Activated CD4-positive, alpha-beta T cell treated with anti-CD3 and anti-CD28 coated beads, Interleukin-2, amount 10 ng/mL, durations not matched to agents 7 days and 5 days (primary cell): ENCODE measurements at regions not wholly inside any gene's neighbourhood (a gene's known extent, or its start where the extent isn't known, plus 50 kb on each side); places are given as distances from the start of the nearest gene placed in this dataset.
"Not testable (repeated sequence)": the region's sequence is repeated elsewhere in the genome, so short reads cannot be mapped to it uniquely, and the experiment has no call there.

ENCODE experiments used
- CTCF ChIA-PET: fragments of 350-600 bp; sonication (Branson Sonifier 250); formaldehyde crosslinking; loops from one replicate; lab custom pipeline; 2021; ENCODE audit warnings: antibody characterized with exemption; lab: Charles Lee
- POLR2A ChIA-PET: fragments of 350-600 bp; sonication (Branson Sonifier 250); formaldehyde crosslinking; loops from one replicate; lab custom pipeline; 2021; ENCODE audit warnings: antibody characterized with exemption; lab: Charles Lee
- DNase-seq: peaks from one replicate; pipeline ENCODE4 v3.0.0-alpha.2; 2020
- H3K27ac Mint-ChIP-seq: one replicate; pipeline ENCODE4 v1.8.0; 2021; ENCODE audit warnings: mild to moderate bottlenecking, moderate library complexity, mixed read lengths
- H3K27me3 Mint-ChIP-seq: one replicate; pipeline ENCODE4 v1.8.0; 2021; ENCODE audit warnings: mixed read lengths
- H3K36me3 Mint-ChIP-seq: one replicate; pipeline ENCODE4 v1.8.0; 2021; ENCODE audit warnings: low read depth, mixed read lengths
- H3K4me1 Mint-ChIP-seq: one replicate; pipeline ENCODE4 v1.8.0; 2021; ENCODE audit warnings: mixed read lengths
- H3K4me3 Mint-ChIP-seq: one replicate; pipeline ENCODE4 v1.8.0; 2021; ENCODE audit warnings: mild to moderate bottlenecking, moderate library complexity, mixed read lengths
- H3K9me3 Mint-ChIP-seq: one replicate; pipeline ENCODE4 v1.8.0; 2021; ENCODE audit warnings: mixed read lengths

DNA sequence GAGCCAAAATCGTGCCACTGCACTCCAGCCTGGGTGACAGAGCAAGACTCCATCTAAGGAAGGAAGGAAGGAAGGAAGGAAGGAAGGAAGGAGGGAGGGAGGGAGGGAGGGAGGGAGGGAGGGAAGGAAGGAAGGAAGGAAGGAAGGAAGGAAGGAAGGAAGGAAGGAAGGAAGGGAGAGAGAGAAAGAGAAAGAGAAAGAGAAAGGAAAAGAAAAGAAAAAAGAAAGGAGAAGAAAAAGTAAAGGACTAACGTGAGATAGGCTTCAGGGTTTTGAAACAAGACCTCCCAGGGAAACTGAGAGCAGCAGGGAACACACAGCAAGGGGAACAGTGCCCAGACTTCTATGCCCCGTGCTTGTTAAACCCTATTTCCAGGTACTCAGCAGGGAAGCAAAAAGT is 278.7 kb downstream of the C16orf95 start:
- H3K4me1 Mint-ChIP-seq, DNase-seq, H3K4me3 Mint-ChIP-seq, H3K27me3 Mint-ChIP-seq, H3K27ac Mint-ChIP-seq, H3K9me3 Mint-ChIP-seq, POLR2A ChIA-PET, H3K36me3 Mint-ChIP-seq: not testable (repeated sequence)
- CTCF ChIA-PET: interaction anchor here (0.6 to 0.7 kb wide), 3 partner anchors 63 to 383 kb away, joined by 3 read pairs; no protein-coding TSS in a partner anchor

DNA sequence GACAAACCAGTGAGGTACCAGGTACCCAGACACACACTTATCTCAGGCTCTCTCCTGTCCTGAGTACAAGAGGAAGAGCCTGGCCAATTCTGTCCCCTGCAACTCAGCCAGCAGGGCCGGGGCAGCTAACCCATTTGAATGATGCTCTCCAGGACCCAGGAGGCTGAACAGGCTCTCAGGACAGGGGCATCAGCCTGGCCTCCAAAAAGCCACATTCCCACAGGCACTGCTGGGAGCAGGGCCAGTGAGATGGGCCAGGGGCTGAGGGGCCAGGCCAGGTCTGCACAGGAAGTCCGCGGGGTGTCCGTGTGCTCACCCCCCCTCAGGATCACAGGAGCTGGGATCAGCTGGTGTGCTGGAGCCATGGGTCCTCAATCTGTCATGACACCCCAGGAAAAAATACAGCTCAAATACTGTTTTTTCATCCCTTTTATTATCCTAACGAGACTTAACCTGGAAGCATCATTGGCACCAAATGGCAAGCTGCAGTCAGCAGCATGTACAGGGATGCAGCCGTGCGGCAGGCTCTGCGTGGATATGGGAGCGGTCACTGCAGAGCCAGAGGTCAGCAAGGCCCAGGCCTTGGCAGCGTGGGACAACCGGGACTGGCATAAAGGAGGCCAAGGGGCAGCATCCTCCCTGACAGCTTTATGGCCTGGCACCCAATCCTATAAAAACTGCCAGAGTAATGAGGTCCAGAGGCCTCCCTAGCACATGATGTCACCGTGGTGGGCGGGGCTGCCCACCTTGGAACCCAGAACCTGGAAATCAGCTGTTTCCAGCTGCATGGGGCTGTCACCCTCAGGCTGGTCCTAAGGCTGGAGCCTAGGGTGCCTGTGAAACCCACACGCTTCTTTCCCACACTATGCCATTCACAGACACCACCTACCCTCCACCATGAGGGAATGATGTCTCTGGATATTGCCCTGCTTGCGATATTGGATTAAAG is 276.7 kb downstream of the C16orf95 start:
- POLR2A ChIA-PET: no interaction called here
- Mint-ChIP-seq H3K4me3 (no peak overlapping the region), H3K4me1 (no peaks in the 10 kb centered on the region), H3K36me3 (no peaks in the 10 kb centered on the region), H3K9me3 (no peaks in the 10 kb centered on the region), H3K27me3 (peaks cover 2% of the 10 kb centered on the region), H3K27ac (no peak overlapping the region)
- CTCF ChIA-PET: no interaction called here
- DNase-seq: no peak

DNA sequence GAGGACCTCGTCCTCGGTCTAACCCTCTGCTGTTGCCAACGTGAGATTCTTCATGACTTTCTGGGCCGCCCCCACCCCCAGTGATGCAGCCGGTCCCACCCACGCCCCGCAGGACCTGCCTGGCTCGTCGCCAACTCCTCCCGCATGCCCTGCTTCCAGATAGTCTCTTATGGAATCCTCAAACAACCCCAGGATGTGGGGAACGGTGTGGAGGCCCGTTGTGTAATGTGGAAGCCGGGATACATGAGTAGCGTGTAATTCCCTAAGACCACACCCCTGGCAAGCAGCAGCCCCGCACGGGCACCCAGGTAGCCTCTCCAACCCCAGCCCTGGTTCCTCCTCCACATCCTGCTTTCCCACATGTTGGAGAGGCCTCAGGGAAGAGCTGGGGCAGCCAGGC is 275.9 kb downstream of the C16orf95 start:
- peaks cover 2% of the 10 kb centered on the region for H3K27me3 Mint-ChIP-seq
- H3K4me3 Mint-ChIP-seq: no peak overlapping the region
- POLR2A ChIA-PET: no interaction called here
- CTCF ChIA-PET: no interaction called here
- DNase-seq: no peak
- H3K4me1 Mint-ChIP-seq: no peaks in the 10 kb centered on the region
- no peaks in the 10 kb centered on the region for H3K9me3 Mint-ChIP-seq
- no peak overlapping the region for H3K27ac Mint-ChIP-seq
- H3K36me3 Mint-ChIP-seq: no peaks in the 10 kb centered on the region

DNA sequence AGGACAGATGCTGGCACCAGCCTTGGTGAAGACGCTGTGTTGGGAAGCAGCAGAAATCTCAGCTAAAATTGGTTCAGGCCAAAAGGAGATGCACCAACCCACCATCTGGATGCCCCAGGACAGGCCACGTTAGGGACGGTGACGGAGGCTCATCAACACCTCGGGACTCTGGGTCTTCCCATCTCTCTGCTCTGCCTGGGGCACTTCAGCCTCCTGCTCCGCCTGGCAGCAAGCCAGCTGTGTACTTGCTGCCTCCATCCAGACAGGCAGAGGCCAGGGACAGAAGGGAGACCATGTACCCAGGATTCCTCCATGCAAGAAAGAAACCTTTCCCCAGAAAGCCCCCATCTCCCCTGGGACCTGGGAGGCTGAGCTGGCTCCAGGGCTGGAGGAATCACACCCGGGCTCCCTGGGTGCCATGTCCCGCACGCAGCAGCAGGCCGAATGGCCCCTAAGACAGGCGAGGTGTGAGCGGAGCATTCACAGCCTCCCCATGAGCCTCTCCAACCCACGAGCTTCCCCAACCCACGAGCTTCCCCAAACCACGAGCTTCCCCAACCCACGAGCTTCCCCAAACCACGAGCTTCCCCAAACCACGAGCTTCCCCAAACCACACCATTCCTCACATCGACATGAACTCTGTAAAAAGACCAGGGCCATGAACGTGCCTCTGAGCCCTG is 274.5 kb downstream of the C16orf95 start:
- H3K4me3 Mint-ChIP-seq: no peak overlapping the region
- H3K36me3 Mint-ChIP-seq: no peaks in the 10 kb centered on the region
- no peaks in the 10 kb centered on the region for H3K9me3 Mint-ChIP-seq
- CTCF ChIA-PET: interaction anchor here (1.1 kb wide), 1 partner anchor 34 kb away, joined by 4 read pairs; no protein-coding TSS in a partner anchor
- H3K4me1 Mint-ChIP-seq: no peaks in the 10 kb centered on the region
- H3K27me3 Mint-ChIP-seq: peaks cover 2% of the 10 kb centered on the region
- POLR2A ChIA-PET: no interaction called here
- no peak overlapping the region for H3K27ac Mint-ChIP-seq
- no peak for DNase-seq

DNA sequence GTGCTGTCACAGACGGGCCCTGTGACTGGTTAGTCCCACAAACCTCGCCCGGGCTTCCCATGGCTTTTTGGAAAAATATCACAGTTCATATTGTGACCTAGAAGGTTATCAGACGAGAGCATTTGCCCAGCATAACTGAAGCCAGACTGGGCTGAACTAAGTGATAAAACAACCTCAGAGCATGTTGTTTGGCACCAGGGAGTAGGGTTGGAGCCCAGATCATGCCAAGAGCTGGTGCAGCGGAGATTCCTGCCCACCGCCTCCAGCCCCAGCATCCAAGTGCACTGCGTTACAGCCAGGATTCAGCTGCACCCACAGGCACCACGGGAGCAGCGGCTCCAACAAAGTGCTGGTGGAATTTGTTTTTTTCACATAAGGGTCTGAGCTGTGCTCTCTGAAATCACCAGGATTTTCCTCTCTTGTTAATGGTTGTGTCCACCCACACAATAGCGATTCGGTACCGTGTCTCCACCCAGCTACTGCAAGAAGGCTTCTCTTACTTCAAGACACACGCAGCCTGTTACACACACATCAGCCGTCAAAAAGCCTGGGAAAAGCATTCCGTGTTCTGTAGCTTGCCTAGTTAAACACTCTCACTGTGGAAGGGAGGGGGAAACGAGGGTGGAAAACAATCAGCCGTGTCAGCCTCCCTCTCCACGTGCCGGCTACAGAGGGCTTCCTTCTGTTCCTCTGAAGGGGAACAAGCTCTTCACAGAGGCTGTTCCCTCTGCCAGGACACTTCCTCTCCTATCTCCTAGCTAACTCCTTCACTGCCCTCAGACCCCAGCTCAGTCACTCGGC is 273.8 kb downstream of the C16orf95 start:
- CTCF ChIA-PET: interaction anchor here (1.1 kb wide), 1 partner anchor 34 kb away, joined by 4 read pairs; no protein-coding TSS in a partner anchor
- Mint-ChIP-seq H3K4me3 (no peak overlapping the region), H3K27ac (no peak overlapping the region), H3K9me3 (no peaks in the 10 kb centered on the region), H3K27me3 (peaks cover 2% of the 10 kb centered on the region), H3K4me1 (no peaks in the 10 kb centered on the region), H3K36me3 (no peaks in the 10 kb centered on the region)
- POLR2A ChIA-PET: no interaction called here
- no peak for DNase-seq

DNA sequence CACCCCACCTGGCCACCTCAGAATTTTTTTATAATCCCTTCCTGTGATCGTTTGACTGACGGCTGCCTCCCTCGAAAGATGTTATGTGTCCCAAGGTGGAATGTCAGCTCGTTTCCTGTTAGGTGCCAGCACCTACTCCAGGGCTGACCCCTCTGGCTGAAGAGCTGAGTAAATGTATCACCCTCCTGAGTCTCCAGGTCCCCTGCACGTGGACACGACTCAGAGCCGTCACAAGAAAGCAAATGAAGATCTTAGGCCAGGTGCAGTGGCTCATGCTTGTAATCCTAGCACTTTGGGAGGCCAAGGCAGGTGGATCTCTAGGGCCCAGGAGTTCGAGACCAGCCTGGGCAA is 273.2 kb downstream of the C16orf95 start:
- Mint-ChIP-seq H3K27me3 (peaks cover 2% of the 10 kb centered on the region), H3K9me3 (no peaks in the 10 kb centered on the region), H3K4me3 (no peak overlapping the region), H3K27ac (no peak overlapping the region), H3K4me1 (no peaks in the 10 kb centered on the region), H3K36me3 (no peaks in the 10 kb centered on the region)
- DNase-seq: no peak
- POLR2A ChIA-PET: no interaction called here
- CTCF ChIA-PET: no interaction called here

DNA sequence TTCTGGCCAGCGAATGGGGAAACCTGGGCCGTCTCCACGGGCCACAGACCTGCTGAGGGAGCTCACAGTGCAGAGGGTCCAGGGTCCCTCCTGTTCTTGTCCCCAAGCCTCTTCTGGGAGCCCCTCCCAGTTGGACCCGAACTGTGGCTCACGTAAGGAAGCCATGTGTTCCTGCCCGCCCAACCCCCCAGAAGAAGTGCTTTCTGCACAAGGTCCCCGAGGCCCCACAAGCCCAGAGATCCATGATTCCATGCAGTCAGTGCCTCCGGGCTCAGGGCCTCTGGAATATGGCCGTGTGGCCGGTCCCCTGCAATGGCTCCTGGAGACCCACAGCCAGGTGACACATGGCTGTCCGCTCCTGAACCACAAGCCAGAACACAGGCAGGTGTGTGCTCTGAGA is 272.4 kb downstream of the C16orf95 start:
- no peaks in the 10 kb centered on the region for H3K4me1 Mint-ChIP-seq
- H3K27me3 Mint-ChIP-seq: peaks cover 2% of the 10 kb centered on the region
- no peaks in the 10 kb centered on the region for H3K36me3 Mint-ChIP-seq
- DNase-seq: no peak
- ChIA-PET CTCF (no interaction called here), POLR2A (no interaction called here)
- H3K4me3 Mint-ChIP-seq: no peak overlapping the region
- no peak overlapping the region for H3K27ac Mint-ChIP-seq
- no peaks in the 10 kb centered on the region for H3K9me3 Mint-ChIP-seq

DNA sequence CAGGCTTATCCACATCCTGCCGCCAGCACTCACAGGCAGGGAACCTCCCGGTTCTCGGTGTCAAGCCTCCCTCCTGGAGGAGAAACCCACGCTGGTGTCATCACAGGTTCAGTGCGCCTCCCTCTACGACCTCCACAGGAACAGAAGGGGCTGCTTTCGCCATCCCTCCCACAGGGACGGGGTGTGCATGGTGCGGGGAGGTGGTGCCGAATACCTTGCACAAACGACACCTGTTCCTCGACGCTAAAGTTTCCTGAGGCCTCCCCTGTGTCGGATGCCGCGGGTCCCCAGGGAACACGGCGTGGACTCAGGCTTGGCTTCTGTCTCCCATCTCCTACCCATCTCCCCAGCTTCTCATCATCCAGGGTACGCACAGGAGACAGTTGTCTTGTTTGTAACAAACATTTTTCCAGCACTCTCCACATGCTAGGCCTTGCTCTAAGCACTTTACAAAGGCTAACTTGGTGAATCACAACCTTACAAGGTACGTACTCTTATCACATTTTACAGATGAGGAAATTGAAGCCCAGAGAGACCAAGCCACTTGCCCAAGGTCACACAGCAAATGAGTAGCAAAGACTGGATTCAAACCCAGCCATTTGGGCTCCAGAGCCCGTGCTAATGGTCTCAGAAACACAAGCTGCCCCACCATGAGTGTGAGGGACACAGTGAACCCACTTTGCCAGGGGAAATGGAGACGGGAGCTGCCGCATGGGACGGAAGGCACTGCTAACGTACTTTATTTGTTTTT is 271.6 kb downstream of the C16orf95 start:
- peaks cover 2% of the 10 kb centered on the region for H3K27me3 Mint-ChIP-seq
- H3K4me1 Mint-ChIP-seq: no peaks in the 10 kb centered on the region
- ChIA-PET CTCF (no interaction called here), POLR2A (no interaction called here)
- no peak overlapping the region for H3K27ac Mint-ChIP-seq
- no peaks in the 10 kb centered on the region for H3K36me3 Mint-ChIP-seq
- DNase-seq: no peak
- H3K4me3 Mint-ChIP-seq: no peak overlapping the region
- no peaks in the 10 kb centered on the region for H3K9me3 Mint-ChIP-seq

DNA sequence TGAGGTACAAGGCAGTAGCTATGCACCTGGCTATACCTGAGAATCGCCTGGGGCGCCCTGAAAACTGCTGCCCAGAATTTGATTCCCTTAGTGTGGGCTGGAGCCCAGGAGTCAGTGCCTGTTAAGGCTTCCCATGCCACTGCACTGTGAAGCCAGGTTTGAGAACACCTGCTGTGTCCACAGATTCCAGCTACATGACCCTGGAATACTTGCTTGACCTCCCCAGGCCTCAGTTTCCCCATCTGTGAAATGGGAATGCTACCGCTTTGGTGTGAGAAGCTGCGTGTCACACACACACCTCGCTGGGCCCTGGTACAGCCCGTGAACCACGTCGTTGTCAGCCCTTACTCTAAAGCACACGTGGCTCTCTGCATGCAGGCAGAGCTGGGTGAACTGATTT is 271.0 kb downstream of the C16orf95 start:
- peaks cover 2% of the 10 kb centered on the region for H3K27me3 Mint-ChIP-seq
- H3K4me3 Mint-ChIP-seq: no peak overlapping the region
- no peaks in the 10 kb centered on the region for H3K9me3 Mint-ChIP-seq
- no peaks in the 10 kb centered on the region for H3K4me1 Mint-ChIP-seq
- H3K36me3 Mint-ChIP-seq: no peaks in the 10 kb centered on the region
- CTCF ChIA-PET: no interaction called here
- DNase-seq: no peak
- H3K27ac Mint-ChIP-seq: no peak overlapping the region
- POLR2A ChIA-PET: no interaction called here

DNA sequence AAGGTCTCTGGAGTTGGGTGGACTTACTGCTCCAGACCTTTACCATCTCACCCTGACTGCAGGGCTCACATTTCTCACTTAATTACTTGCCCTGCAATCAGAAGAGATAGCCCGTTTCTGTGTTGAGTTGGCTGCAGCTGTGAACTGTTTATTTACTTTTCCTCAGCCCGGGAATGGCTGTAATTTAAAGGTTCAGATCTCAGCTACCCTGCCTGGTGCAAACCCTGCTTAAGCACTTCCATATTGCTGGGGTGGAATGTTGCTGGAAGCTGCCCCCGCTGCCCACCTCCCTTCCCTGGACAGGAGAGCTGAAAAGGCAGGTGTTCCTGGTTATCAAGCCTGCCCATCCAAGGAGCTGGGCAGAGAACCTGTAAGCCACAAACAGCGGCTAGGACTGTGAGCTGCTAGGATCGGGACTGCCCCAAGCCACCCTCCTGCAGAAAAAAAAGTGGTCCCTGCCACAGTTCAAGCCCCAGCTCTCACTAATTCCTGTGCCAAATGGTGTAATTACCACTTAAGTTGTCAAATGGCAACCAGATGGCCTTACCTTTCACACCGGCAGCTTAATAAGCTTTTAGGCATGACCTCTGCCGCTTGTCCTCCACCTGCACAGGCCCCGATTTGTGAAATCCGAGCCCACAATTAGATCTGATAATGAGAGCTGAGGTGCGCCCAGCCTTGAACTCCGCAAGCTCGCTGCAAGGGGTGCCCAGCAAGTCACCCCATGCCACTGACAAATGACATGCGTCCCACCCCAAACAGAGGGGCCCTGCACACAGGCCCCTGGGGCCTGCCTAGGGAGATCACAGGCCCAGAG is 269.8 kb downstream of the C16orf95 start:
- CTCF ChIA-PET: no interaction called here
- no peak for DNase-seq
- no peak overlapping the region for H3K27ac Mint-ChIP-seq

DNA sequence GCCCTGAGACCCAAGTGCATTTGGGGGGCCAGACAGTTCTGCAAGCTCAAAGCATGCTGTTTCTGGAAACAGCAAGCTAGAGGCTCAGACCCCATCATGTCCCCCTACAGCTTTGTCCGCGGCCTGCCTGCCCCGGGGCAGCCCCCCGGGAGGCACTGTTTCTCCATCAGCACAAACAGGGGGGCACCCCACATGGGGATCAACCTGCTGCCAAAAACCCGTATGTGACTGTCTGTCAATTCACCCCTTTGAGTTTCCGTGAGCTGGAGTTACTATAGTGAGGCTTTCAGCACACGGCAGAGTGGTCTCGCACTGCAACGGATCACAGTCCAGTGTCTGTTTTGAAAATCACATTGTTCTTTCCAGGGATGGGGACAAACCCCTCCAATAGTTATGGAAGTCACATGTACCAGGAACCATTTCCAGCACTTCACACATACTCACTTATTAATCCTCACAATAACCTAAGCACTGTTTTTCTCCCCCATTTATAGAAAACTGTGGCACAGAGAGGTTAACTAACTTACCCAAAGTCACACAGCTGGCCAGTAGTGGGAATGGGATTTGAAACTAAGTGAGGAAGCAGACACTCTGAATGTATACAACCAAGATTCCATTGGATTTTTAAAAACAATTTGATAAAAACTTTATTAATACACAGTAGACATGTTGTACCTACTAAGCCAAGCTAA is 269.0 kb downstream of the C16orf95 start:
- ChIA-PET CTCF (no interaction called here), POLR2A (no interaction called here)
- H3K36me3 Mint-ChIP-seq: no peaks in the 10 kb centered on the region
- H3K27me3 Mint-ChIP-seq: peaks cover 2% of the 10 kb centered on the region
- no peaks in the 10 kb centered on the region for H3K4me1 Mint-ChIP-seq
- H3K9me3 Mint-ChIP-seq: no peaks in the 10 kb centered on the region
- no peak overlapping the region for H3K4me3 Mint-ChIP-seq
- H3K27ac Mint-ChIP-seq: no peak overlapping the region
- no peak for DNase-seq

More for the DNA sequence above, 269.8 kb downstream of the C16orf95 start:
- Mint-ChIP-seq H3K4me1 (no peaks in the 10 kb centered on the region), H3K36me3 (no peaks in the 10 kb centered on the region), H3K9me3 (no peaks in the 10 kb centered on the region), H3K4me3 (no peak overlapping the region), H3K27me3 (peaks cover 2% of the 10 kb centered on the region)
- POLR2A ChIA-PET: no interaction called here
